K562 (cell line): ENCODE measurements at regions not wholly inside any gene's neighbourhood (a gene's known extent, or its start where the extent isn't known, plus 50 kb on each side); places are given as distances from the start of the nearest gene placed in this dataset.

ENCODE experiments used
- DACH1 ChIP-seq: fragments of 450-650 bp; IDR thresholded peaks from 2 replicates; pipeline ENCODE4 v1.6.1; 2018; ENCODE audit not compliant: partially characterized antibody
- FOXP1 ChIP-seq: sonication (generic); formaldehyde crosslinking; IDR thresholded peaks from 2 replicates; pipeline ENCODE4 v1.8.0; 2022; ENCODE audit warnings: mild to moderate bottlenecking, missing genetic modification reagents
- GABPB2 ChIP-seq: fragments of 250-450 bp; sonication (Bioruptor Pico); conservative IDR thresholded peaks from 2 replicates; pipeline ENCODE4 v1.5.1; 2021; ENCODE audit warnings: mild to moderate bottlenecking
- HDAC3 ChIP-seq: fragments of 450-650 bp; IDR thresholded peaks from 2 replicates; pipeline ENCODE4 v1.6.1; 2018; ENCODE audit warnings: borderline replicate concordance, mild to moderate bottlenecking, moderate library complexity; ENCODE audit not compliant: partially characterized antibody
- LCOR ChIP-seq: sonication (generic); formaldehyde crosslinking; IDR thresholded peaks from 2 replicates; pipeline ENCODE4 v1.8.0; 2022; ENCODE audit warnings: mild to moderate bottlenecking, missing genetic modification reagents
- MXI1 ChIP-seq: IDR thresholded peaks from 2 replicates; pipeline ENCODE4 v1.6.1; 2011; ENCODE audit warnings: low read depth, mild to moderate bottlenecking, improper control_type of control experiment, low read length
- POLR3A ChIP-seq: IDR thresholded peaks from 2 replicates; pipeline ENCODE4 v1.6.1; 2011; ENCODE audit warnings: borderline replicate concordance, mild to moderate bottlenecking, moderate library complexity; ENCODE audit not compliant: insufficient read length, insufficient read depth; ENCODE audit errors: extremely low read depth
- RNF2 ChIP-seq: sonication (generic); IDR thresholded peaks from 2 replicates; pipeline ENCODE4 v1.6.1; 2016
- SIRT6 ChIP-seq: IDR thresholded peaks from one replicate; pipeline ENCODE4 v1.6.1; 2012; ENCODE audit warnings: low read depth, mild to moderate bottlenecking, control low read depth, inconsistent platforms, low read length, moderate library complexity
- SMARCA4 ChIP-seq: fragments of 450-650 bp; IDR thresholded peaks from 2 replicates; pipeline ENCODE4 v1.6.1; 2016
- SP2 ChIP-seq: IDR thresholded peaks from 2 replicates; pipeline ENCODE4 v1.6.1; 2011; ENCODE audit warnings: mild to moderate bottlenecking, low read depth, low read length, moderate library complexity; ENCODE audit not compliant: poor library complexity, severe bottlenecking; ENCODE audit errors: extremely low read depth
- TSC22D4 ChIP-seq: fragments of 450-650 bp; IDR thresholded peaks from 2 replicates; pipeline ENCODE4 v1.6.1; 2016; ENCODE audit warnings: missing genetic modification characterization, missing biosample characterization, control low read depth
- ZC3H11A ChIP-seq: IDR thresholded peaks from 2 replicates; pipeline ENCODE4 v1.6.1; 2012; ENCODE audit warnings: low read depth, low read length, improper control_type of control experiment
- ZNF146 ChIP-seq: IDR thresholded peaks from one replicate; pipeline ENCODE4 v1.6.1; 2018; ENCODE audit warnings: missing compliant biosample characterization; ENCODE audit not compliant: unreplicated experiment
- ZNF175 ChIP-seq: fragments of 200-800 bp; sonication (Bioruptor generic); IDR thresholded peaks from 2 replicates; pipeline ENCODE4 v1.6.1; 2016; ENCODE audit warnings: low read depth, mild to moderate bottlenecking, missing genetic modification characterization, missing compliant biosample characterization
- ZNF224 ChIP-seq: sonication (generic); formaldehyde crosslinking; IDR thresholded peaks from 2 replicates; pipeline ENCODE4 v1.8.0; 2022; ENCODE audit warnings: mild to moderate bottlenecking, missing genetic modification reagents
- ZNF354B ChIP-seq: fragments of 250-450 bp; sonication (Bioruptor Pico); IDR thresholded peaks from 2 replicates; pipeline ENCODE4 v1.4.0; 2020
- ZNF408 ChIP-seq: fragments of 250-450 bp; sonication (Bioruptor Pico); IDR thresholded peaks from 2 replicates; pipeline ENCODE4 v1.4.0; 2020; ENCODE audit warnings: low read depth, mild to moderate bottlenecking, moderate library complexity
- ZNF507 ChIP-seq: conservative IDR thresholded peaks from 2 replicates; pipeline ENCODE4 v1.6.1; 2017; ENCODE audit warnings: missing genetic modification characterization, missing compliant biosample characterization
- TF ChIP-seq, protein P1 (sequence below): fragments of 450-650 bp; IDR thresholded peaks from 2 replicates; pipeline ENCODE4 v1.6.1; 2017; ENCODE audit warnings: mild to moderate bottlenecking, moderate library complexity
- TF ChIP-seq, protein P2 (sequence below): fragments of 450-650 bp; formaldehyde crosslinking; IDR thresholded peaks from 2 replicates; pipeline ENCODE4 v1.4.0; 2020; ENCODE audit warnings: mild to moderate bottlenecking, moderate library complexity
- TF ChIP-seq, protein P3 (sequence below): fragments of 450-650 bp; IDR thresholded peaks from 2 replicates; pipeline ENCODE4 v1.6.1; 2017; ENCODE audit warnings: antibody characterized with exemption, mild to moderate bottlenecking

DNA sequence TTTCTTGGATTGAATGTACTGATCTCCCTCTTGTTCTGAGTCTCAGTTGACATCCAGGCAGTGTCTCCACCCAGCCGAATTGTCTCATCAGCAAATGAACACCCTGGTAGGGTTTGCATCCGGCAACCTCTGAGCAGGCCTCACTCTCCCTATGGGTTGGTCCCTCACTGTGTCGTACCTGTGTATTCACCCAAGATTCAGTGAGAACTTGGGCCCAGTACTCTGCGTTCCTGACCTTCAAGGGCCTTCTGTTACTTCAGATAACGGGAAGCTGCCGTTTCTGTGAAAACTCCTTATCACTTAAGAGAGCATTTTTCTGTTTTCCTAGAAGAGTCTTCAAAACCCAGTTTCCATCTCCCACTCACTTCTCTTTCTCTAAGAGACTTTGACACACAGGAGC lies 915.6 kb downstream of the TBC1D22A start (continued):
- TF ChIP-seq, protein P1, sequence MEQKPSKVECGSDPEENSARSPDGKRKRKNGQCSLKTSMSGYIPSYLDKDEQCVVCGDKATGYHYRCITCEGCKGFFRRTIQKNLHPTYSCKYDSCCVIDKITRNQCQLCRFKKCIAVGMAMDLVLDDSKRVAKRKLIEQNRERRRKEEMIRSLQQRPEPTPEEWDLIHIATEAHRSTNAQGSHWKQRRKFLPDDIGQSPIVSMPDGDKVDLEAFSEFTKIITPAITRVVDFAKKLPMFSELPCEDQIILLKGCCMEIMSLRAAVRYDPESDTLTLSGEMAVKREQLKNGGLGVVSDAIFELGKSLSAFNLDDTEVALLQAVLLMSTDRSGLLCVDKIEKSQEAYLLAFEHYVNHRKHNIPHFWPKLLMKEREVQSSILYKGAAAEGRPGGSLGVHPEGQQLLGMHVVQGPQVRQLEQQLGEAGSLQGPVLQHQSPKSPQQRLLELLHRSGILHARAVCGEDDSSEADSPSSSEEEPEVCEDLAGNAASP: no peak
- TF ChIP-seq SP2: no peak
- TF ChIP-seq, protein P2, sequence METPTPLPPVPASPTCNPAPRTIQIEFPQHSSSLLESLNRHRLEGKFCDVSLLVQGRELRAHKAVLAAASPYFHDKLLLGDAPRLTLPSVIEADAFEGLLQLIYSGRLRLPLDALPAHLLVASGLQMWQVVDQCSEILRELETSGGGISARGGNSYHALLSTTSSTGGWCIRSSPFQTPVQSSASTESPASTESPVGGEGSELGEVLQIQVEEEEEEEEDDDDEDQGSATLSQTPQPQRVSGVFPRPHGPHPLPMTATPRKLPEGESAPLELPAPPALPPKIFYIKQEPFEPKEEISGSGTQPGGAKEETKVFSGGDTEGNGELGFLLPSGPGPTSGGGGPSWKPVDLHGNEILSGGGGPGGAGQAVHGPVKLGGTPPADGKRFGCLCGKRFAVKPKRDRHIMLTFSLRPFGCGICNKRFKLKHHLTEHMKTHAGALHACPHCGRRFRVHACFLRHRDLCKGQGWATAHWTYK: no peak
- no peak for TF ChIP-seq SIRT6
- TF ChIP-seq ZNF408 (CRISPR knock-in tag): no peak
- no peak for TF ChIP-seq ZC3H11A
- no peak for TF ChIP-seq RNF2
- TF ChIP-seq ZNF507 (tag): no peak
- TF ChIP-seq, protein P3, sequence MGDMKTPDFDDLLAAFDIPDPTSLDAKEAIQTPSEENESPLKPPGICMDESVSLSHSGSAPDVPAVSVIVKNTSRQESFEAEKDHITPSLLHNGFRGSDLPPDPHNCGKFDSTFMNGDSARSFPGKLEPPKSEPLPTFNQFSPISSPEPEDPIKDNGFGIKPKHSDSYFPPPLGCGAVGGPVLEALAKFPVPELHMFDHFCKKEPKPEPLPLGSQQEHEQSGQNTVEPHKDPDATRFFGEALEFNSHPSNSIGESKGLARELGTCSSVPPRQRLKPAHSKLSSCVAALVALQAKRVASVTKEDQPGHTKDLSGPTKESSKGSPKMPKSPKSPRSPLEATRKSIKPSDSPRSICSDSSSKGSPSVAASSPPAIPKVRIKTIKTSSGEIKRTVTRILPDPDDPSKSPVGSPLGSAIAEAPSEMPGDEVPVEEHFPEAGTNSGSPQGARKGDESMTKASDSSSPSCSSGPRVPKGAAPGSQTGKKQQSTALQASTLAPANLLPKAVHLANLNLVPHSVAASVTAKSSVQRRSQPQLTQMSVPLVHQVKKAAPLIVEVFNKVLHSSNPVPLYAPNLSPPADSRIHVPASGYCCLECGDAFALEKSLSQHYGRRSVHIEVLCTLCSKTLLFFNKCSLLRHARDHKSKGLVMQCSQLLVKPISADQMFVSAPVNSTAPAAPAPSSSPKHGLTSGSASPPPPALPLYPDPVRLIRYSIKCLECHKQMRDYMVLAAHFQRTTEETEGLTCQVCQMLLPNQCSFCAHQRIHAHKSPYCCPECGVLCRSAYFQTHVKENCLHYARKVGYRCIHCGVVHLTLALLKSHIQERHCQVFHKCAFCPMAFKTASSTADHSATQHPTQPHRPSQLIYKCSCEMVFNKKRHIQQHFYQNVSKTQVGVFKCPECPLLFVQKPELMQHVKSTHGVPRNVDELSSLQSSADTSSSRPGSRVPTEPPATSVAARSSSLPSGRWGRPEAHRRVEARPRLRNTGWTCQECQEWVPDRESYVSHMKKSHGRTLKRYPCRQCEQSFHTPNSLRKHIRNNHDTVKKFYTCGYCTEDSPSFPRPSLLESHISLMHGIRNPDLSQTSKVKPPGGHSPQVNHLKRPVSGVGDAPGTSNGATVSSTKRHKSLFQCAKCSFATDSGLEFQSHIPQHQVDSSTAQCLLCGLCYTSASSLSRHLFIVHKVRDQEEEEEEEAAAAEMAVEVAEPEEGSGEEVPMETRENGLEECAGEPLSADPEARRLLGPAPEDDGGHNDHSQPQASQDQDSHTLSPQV: no peak; the same call in 1 of the 2 replicates
- 0 out of 2 replicates have a peak, but pooled peaks have one; percentile 16 for TF ChIP-seq MXI1
- no peak for TF ChIP-seq GABPB2
- peak; percentile 90 for TF ChIP-seq SMARCA4
- TF ChIP-seq POLR3A: no peak
- no peak for TF ChIP-seq ZNF175 (CRISPR knock-in tag)
- no peak for TF ChIP-seq FOXP1
- TF ChIP-seq DACH1: no peak
- no peak for TF ChIP-seq ZNF146
- no peak for TF ChIP-seq LCOR (CRISPR knock-in tag)
- TF ChIP-seq TSC22D4 (tag): no peak
- no peak for TF ChIP-seq ZNF354B (CRISPR knock-in tag)
- no peak for TF ChIP-seq HDAC3
- TF ChIP-seq ZNF224 (CRISPR knock-in tag): no peak
